Upper lobe of left lung (tissue), 4 donors: ENCODE measurements at regions not wholly inside any gene's neighbourhood (a gene's known extent, or its start where the extent isn't known, plus 50 kb on each side); places are given as distances from the start of the nearest gene placed in this dataset.

ENCODE experiments used
- POLR2A ChIP-seq, 4 donors: fragments of 450-650 bp; IDR thresholded peaks; one replicate each; pipeline ENCODE4 v1.5.1; 2016 to 2017; ENCODE audit warnings: antibody characterized with exemption in 4 of 4, mild to moderate bottlenecking in 2 of 4
- TF ChIP-seq, protein P1 (sequence below), 6 experiments: fragments of 450-650 bp in 4 of 6; fragments of 200-600 bp in 2 of 6; sonication (generic) in 2 of 6; IDR thresholded peaks; one replicate each; pipeline ENCODE4 v1.5.1; 2016 to 2019; ENCODE audit warnings: antibody characterized with exemption in 6 of 6

DNA sequence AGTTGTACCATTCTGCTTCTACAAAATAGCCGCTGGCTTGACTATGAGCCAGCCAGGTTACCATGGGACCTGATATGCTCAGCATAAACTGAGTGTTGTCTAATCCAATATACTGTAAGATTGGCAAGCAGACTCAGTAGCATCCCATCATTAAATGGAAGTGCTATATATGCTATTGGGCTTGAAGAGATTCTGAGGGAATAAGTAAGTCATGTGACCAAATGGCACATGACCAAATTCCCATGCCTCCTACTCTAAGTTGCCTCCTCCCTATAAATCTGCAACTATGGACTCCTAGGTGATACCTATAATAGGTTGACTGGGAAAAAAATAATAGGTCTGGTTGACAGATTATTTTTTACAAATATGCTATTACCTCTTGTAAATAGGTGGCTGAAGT, 698.6 kb downstream of the BRINP3 start:
- TF ChIP-seq, protein P1, sequence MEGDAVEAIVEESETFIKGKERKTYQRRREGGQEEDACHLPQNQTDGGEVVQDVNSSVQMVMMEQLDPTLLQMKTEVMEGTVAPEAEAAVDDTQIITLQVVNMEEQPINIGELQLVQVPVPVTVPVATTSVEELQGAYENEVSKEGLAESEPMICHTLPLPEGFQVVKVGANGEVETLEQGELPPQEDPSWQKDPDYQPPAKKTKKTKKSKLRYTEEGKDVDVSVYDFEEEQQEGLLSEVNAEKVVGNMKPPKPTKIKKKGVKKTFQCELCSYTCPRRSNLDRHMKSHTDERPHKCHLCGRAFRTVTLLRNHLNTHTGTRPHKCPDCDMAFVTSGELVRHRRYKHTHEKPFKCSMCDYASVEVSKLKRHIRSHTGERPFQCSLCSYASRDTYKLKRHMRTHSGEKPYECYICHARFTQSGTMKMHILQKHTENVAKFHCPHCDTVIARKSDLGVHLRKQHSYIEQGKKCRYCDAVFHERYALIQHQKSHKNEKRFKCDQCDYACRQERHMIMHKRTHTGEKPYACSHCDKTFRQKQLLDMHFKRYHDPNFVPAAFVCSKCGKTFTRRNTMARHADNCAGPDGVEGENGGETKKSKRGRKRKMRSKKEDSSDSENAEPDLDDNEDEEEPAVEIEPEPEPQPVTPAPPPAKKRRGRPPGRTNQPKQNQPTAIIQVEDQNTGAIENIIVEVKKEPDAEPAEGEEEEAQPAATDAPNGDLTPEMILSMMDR (IDR thresholded peaks at IDR 0.05), result no peak
- no peak for TF ChIP-seq POLR2A (IDR thresholded peaks at IDR 0.05)
